ENCODE measurements at regions not wholly inside any gene's neighbourhood (a gene's known extent, or its start where the extent isn't known, plus 50 kb on each side); places are given as distances from the start of the nearest gene placed in this dataset.

DNA sequence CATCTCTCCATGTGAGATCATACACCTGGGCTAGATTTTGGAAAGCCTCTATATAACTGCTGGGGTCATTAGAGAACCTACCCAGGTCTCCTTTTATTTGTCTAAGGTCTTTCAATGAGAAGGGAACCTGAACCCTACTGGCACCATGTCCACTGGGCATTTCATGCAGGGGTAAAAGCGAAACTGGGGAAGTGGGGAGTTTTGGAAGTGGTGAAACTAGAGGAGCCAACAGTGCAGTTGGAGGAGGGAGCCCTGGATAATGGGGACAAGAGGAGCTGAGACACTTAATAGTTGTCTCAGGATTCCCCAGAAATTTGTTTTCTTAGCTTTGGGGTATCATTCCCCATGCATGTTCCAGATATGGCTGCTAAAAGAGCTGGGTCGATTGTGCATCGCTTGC lies 169.0 kb upstream of the NREP start:
- H3K27me3 ChIP-seq (ENCODE audit: insufficient read depth) = no peaks in the 10 kb centered on the region
- ATAC-seq = no peak
- H3K36me3 ChIP-seq (ENCODE audit: insufficient read depth) = no peaks in the 10 kb centered on the region
- H3K9me2 ChIP-seq (ENCODE audit: insufficient read depth) = peaks cover under 1% of the 10 kb centered on the region; the same call in 1 of the 2 replicates
- H3K27me3 Mint-ChIP-seq (ENCODE audit: insufficient read depth, low read depth, poor library complexity) = no peaks in the 10 kb centered on the region
- H2AFZ ChIP-seq = no peak overlapping the region
- H3K27ac Mint-ChIP-seq = no peak overlapping the region
- no peak for TF ChIP-seq STAT1 (IDR thresholded peaks at IDR 0.05; ENCODE audit: unreplicated experiment)
- no peak for TF ChIP-seq ZNF114 (CRISPR knock-in tag; IDR thresholded peaks at IDR 0.05)
- no peak for TF ChIP-seq POLR2AphosphoS5 (IDR thresholded peaks at IDR 0.05; ENCODE audit: low read depth)
- no peak for TF ChIP-seq CTCF (conservative IDR thresholded peaks at IDR 0.05; ENCODE audit: low read depth in 2 of 2)
- no peak for TF ChIP-seq ZNF462 (CRISPR knock-in tag; IDR thresholded peaks at IDR 0.05)
- no peak for TF ChIP-seq EZH2phosphoT487 (IDR thresholded peaks at IDR 0.05; ENCODE audit: unreplicated experiment)
- no peak for TF ChIP-seq NANOG (IDR thresholded peaks at IDR 0.05; ENCODE audit: borderline replicate concordance)
- TF ChIP-seq CREB1 (CRISPR knock-in tag; IDR thresholded peaks at IDR 0.05; ENCODE audit: low read depth) = no peak
- TF ChIP-seq, protein P1, sequence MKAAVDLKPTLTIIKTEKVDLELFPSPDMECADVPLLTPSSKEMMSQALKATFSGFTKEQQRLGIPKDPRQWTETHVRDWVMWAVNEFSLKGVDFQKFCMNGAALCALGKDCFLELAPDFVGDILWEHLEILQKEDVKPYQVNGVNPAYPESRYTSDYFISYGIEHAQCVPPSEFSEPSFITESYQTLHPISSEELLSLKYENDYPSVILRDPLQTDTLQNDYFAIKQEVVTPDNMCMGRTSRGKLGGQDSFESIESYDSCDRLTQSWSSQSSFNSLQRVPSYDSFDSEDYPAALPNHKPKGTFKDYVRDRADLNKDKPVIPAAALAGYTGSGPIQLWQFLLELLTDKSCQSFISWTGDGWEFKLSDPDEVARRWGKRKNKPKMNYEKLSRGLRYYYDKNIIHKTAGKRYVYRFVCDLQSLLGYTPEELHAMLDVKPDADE (IDR thresholded peaks at IDR 0.05) = no peak
- TF ChIP-seq, protein P2, sequence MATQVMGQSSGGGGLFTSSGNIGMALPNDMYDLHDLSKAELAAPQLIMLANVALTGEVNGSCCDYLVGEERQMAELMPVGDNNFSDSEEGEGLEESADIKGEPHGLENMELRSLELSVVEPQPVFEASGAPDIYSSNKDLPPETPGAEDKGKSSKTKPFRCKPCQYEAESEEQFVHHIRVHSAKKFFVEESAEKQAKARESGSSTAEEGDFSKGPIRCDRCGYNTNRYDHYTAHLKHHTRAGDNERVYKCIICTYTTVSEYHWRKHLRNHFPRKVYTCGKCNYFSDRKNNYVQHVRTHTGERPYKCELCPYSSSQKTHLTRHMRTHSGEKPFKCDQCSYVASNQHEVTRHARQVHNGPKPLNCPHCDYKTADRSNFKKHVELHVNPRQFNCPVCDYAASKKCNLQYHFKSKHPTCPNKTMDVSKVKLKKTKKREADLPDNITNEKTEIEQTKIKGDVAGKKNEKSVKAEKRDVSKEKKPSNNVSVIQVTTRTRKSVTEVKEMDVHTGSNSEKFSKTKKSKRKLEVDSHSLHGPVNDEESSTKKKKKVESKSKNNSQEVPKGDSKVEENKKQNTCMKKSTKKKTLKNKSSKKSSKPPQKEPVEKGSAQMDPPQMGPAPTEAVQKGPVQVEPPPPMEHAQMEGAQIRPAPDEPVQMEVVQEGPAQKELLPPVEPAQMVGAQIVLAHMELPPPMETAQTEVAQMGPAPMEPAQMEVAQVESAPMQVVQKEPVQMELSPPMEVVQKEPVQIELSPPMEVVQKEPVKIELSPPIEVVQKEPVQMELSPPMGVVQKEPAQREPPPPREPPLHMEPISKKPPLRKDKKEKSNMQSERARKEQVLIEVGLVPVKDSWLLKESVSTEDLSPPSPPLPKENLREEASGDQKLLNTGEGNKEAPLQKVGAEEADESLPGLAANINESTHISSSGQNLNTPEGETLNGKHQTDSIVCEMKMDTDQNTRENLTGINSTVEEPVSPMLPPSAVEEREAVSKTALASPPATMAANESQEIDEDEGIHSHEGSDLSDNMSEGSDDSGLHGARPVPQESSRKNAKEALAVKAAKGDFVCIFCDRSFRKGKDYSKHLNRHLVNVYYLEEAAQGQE (IDR thresholded peaks at IDR 0.05; ENCODE audit: unreplicated experiment) = no peak
- no peak for TF ChIP-seq EZH2 (IDR thresholded peaks at IDR 0.05; ENCODE audit: low read depth, unreplicated experiment)
- H3K9me3 Mint-ChIP-seq = no peaks in the 10 kb centered on the region
- H3K27ac ChIP-seq (ENCODE audit: low read depth) = no peak overlapping the region
- H3K4me3 ChIP-seq = no peak overlapping the region
- no peak overlapping the region for H3K4me3 Mint-ChIP-seq
- H3K4me2 ChIP-seq = no peak overlapping the region
- DNase-seq (ENCODE audit: low spot score) = no peak
- H3F3A ChIP-seq (replicated peaks; ENCODE audit: low read depth) = no peaks in the 10 kb centered on the region
- no peaks in the 10 kb centered on the region for H3K36me3 Mint-ChIP-seq (ENCODE audit: low read depth)
- H3K4me1 ChIP-seq (ENCODE audit: insufficient read depth) = no peaks in the 10 kb centered on the region
- H3K4me1 Mint-ChIP-seq = no peaks in the 10 kb centered on the region; the same call in 2 of the 3 replicates
- H3K79me2 ChIP-seq (replicated peaks; ENCODE audit: insufficient read depth) = no peaks in the 10 kb centered on the region
- no peaks in the 10 kb centered on the region for H4K20me1 ChIP-seq (replicated peaks; ENCODE audit: insufficient read depth)

All from GM23338 (cell line).